ENCODE measurements at regions not wholly inside any gene's neighbourhood (a gene's known extent, or its start where the extent isn't known, plus 50 kb on each side); places are given as distances from the start of the nearest gene placed in this dataset.

DNA sequence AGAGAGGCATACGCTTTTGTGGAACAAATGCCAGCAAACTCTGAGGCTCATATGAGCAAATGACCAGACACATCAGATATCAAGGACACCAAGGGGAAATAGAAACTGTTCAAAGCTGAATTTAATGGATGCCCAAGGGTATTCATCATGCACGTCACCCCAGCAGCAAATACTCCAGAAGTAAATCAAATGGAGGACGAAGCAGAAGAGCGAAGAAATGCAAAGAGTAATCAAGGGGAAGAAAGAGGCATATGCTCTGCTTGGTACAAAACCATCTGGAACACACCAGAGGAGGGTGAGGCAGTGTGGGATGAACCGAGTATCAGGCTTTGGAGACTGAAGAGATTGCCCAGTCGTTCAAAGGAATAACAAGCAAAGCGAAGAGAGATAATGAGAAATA is 232.6 kb upstream of the EGLN3 start:
- no peaks in the 10 kb centered on the region for H3K9me3 Mint-ChIP-seq
- no peak for DNase-seq

DNA sequence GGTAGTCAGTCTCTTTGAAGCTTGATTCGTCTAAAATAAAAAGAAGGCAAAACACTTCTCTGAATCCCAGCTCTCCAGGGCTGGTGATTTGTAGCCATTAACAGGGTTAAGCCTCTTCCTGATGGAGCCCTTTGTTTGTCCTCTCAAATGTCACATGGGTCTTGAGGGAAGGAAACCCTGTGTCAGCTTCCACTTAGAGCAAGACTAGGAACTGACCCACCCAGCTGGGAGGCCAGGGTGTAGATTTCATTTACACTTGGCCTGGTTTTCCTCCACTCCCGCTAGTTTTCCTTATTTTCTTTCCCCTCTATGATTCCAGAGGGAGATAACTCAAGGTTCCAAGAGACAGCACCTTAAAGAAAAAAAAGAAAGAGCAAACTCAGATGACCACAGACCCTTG is 230.5 kb upstream of the EGLN3 start:
- no peak overlapping the region for H3K27ac Mint-ChIP-seq
- peaks cover 2% of the 10 kb centered on the region for H3K4me1 Mint-ChIP-seq (ENCODE audit: low read depth)
- H3K9me3 Mint-ChIP-seq: no peaks in the 10 kb centered on the region
- no peak overlapping the region for H3K4me3 Mint-ChIP-seq
- no peak for DNase-seq
- H3K36me3 Mint-ChIP-seq (ENCODE audit: low read depth): no peaks in the 10 kb centered on the region
- H3K27me3 Mint-ChIP-seq: no peaks in the 10 kb centered on the region

More for the DNA sequence above, 232.6 kb upstream of the EGLN3 start:
- peaks cover 2% of the 10 kb centered on the region for H3K4me1 Mint-ChIP-seq (ENCODE audit: low read depth)
- no peak overlapping the region for H3K27ac Mint-ChIP-seq
- no peaks in the 10 kb centered on the region for H3K36me3 Mint-ChIP-seq (ENCODE audit: low read depth)
- no peaks in the 10 kb centered on the region for H3K27me3 Mint-ChIP-seq
- H3K4me3 Mint-ChIP-seq: no peak overlapping the region

DNA sequence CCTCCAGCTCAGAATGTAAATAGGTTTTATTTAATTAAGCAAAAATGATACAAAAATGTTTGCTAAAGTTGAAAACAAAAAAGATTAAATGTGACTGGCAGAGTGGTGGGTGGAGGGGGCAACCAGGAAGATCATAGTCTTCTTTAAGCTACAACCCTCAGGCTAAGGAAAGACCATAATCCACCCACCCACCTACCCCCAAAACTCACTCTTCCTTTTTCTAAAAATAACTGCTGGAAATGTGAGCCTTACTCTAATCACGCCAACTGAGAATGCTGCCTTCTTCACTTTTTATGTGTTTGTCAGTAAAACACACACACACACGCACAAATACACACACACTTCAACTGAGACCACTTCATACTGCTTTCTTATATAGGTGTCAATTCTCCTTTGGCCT is 230.0 kb upstream of the EGLN3 start:
- no peaks in the 10 kb centered on the region for H3K36me3 Mint-ChIP-seq (ENCODE audit: low read depth)
- no peaks in the 10 kb centered on the region for H3K27me3 Mint-ChIP-seq
- H3K4me1 Mint-ChIP-seq (ENCODE audit: low read depth): peaks cover 2% of the 10 kb centered on the region
- no peaks in the 10 kb centered on the region for H3K9me3 Mint-ChIP-seq
- no peak for DNase-seq
- H3K27ac Mint-ChIP-seq: no peak overlapping the region
- no peak overlapping the region for H3K4me3 Mint-ChIP-seq

- DNase-seq: no peak
- H3K36me3 Mint-ChIP-seq (ENCODE audit: low read depth): no peaks in the 10 kb centered on the region
- H3K4me3 Mint-ChIP-seq: no peak overlapping the region
- peaks cover 2% of the 10 kb centered on the region for H3K4me1 Mint-ChIP-seq (ENCODE audit: low read depth)
- H3K27me3 Mint-ChIP-seq: no peaks in the 10 kb centered on the region
- no peak overlapping the region for H3K27ac Mint-ChIP-seq
- H3K9me3 Mint-ChIP-seq: no peaks in the 10 kb centered on the region
Observed at GRCh38 chr14:34180434-34180833, 229.6 kb upstream of the EGLN3 start.

DNA sequence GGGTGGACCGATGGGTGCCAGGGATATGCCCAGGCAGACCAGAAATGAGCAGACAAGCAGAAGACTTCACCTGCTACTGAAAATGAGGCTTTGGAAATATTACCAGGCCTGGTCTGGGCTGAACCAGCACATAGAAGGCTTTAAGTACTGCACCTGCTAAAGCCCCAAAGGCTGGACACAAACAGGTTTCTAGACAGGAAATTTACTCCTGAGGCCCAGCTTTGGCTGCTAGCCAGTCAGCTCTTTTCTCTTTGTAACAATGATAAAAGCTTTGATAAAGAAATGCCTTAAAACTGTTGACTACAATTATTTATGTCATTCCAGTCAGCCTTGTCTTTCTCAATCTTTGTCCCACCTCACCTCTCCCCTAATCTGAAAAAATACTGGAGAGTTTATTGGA is 228.9 kb upstream of the EGLN3 start:
- Mint-ChIP-seq H3K36me3 (ENCODE audit: low read depth) (no peaks in the 10 kb centered on the region), H3K27ac (no peak overlapping the region), H3K9me3 (no peaks in the 10 kb centered on the region), H3K4me3 (no peak overlapping the region), H3K4me1 (ENCODE audit: low read depth) (peaks cover 2% of the 10 kb centered on the region), H3K27me3 (no peaks in the 10 kb centered on the region)
- DNase-seq: no peak

DNA sequence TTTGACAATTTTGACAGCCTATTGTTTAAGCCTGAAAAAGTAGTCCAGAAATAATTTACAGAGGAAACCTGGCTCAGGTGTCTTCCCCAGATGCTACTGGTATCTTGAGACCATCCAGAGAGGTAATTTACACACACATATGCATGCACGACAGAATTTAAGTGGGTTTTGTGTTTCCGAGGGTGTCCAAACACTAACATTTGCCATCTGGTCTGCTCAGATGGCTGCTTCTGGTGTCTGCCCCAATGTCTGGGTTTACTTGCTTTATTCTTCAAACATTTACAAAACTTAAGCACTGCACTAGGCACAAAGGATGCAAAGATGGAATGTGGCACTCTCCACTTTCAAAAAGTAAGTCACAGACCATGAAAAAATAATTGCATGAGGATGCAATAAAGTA is 226.6 kb upstream of the EGLN3 start:
- Mint-ChIP-seq H3K9me3 (no peaks in the 10 kb centered on the region), H3K27ac (no peak overlapping the region), H3K4me1 (ENCODE audit: low read depth) (peaks cover 2% of the 10 kb centered on the region), H3K4me3 (no peak overlapping the region), H3K27me3 (no peaks in the 10 kb centered on the region), H3K36me3 (ENCODE audit: low read depth) (no peaks in the 10 kb centered on the region)
- no peak for DNase-seq

DNA sequence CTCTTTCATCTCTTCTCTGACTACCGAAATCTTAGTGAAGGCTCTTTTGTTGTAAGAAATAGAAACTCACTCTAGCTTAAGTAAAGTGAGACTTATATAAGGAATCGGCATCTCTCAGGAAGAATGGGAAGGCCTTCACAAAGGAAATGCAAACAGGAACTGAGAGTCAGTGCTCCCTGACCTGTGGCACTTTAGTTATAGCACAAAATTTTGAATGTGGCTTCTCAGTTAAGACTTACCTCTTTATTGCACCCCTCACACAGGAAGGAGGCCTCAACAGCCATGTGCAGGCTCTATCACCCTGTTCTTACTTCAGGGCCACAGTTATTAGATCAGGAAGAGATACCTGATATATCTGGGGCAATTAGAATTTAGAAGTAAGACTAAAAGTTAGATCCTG is 224.7 kb upstream of the EGLN3 start:
- no peaks in the 10 kb centered on the region for H3K36me3 Mint-ChIP-seq (ENCODE audit: low read depth)
- DNase-seq: no peak
- H3K4me3 Mint-ChIP-seq: no peak overlapping the region
- H3K27me3 Mint-ChIP-seq: no peaks in the 10 kb centered on the region
- H3K4me1 Mint-ChIP-seq (ENCODE audit: low read depth): no peaks in the 10 kb centered on the region
- H3K27ac Mint-ChIP-seq: no peak overlapping the region
- no peaks in the 10 kb centered on the region for H3K9me3 Mint-ChIP-seq

GRCh38 chr14:34174973-34175372 is 224.1 kb upstream of the EGLN3 start:
- Mint-ChIP-seq H3K36me3 (ENCODE audit: low read depth) (no peaks in the 10 kb centered on the region), H3K27ac (no peak overlapping the region), H3K4me3 (no peak overlapping the region), H3K27me3 (no peaks in the 10 kb centered on the region), H3K4me1 (ENCODE audit: low read depth) (no peaks in the 10 kb centered on the region), H3K9me3 (no peaks in the 10 kb centered on the region)
- no peak for DNase-seq

GRCh38 chr14:34173916-34174315 is 223.0 kb upstream of the EGLN3 start:
- Mint-ChIP-seq H3K27me3 (no peaks in the 10 kb centered on the region), H3K4me3 (no peak overlapping the region)

GRCh38 chr14:34172550-34173368 is 221.9 kb upstream of the EGLN3 start:
- H3K27me3 Mint-ChIP-seq: no peaks in the 10 kb centered on the region
- no peak for DNase-seq
- no peaks in the 10 kb centered on the region for H3K9me3 Mint-ChIP-seq
- H3K4me3 Mint-ChIP-seq: no peak overlapping the region
- no peaks in the 10 kb centered on the region for H3K36me3 Mint-ChIP-seq (ENCODE audit: low read depth)
- no peaks in the 10 kb centered on the region for H3K4me1 Mint-ChIP-seq (ENCODE audit: low read depth)
- H3K27ac Mint-ChIP-seq: no peak overlapping the region

More at GRCh38 chr14:34173916-34174315, 223.0 kb upstream of the EGLN3 start:
- H3K9me3 Mint-ChIP-seq: no peaks in the 10 kb centered on the region
- no peaks in the 10 kb centered on the region for H3K36me3 Mint-ChIP-seq (ENCODE audit: low read depth)
- DNase-seq: no peak
- H3K4me1 Mint-ChIP-seq (ENCODE audit: low read depth): no peaks in the 10 kb centered on the region
- no peak overlapping the region for H3K27ac Mint-ChIP-seq

- no peaks in the 10 kb centered on the region for H3K36me3 Mint-ChIP-seq (ENCODE audit: low read depth)
- H3K4me1 Mint-ChIP-seq (ENCODE audit: low read depth): no peaks in the 10 kb centered on the region
- no peak for DNase-seq
- H3K27ac Mint-ChIP-seq: no peak overlapping the region
- no peaks in the 10 kb centered on the region for H3K9me3 Mint-ChIP-seq
- H3K27me3 Mint-ChIP-seq: no peaks in the 10 kb centered on the region
- no peak overlapping the region for H3K4me3 Mint-ChIP-seq
Observed at GRCh38 chr14:34172173-34172451, 221.2 kb upstream of the EGLN3 start.

- Mint-ChIP-seq H3K27me3 (no peaks in the 10 kb centered on the region), H3K4me1 (ENCODE audit: low read depth) (no peaks in the 10 kb centered on the region), H3K27ac (no peak overlapping the region), H3K9me3 (no peaks in the 10 kb centered on the region), H3K4me3 (no peak overlapping the region), H3K36me3 (ENCODE audit: low read depth) (no peaks in the 10 kb centered on the region)
- DNase-seq: no peak
Observed at GRCh38 chr14:34171431-34172172, 220.7 kb upstream of the EGLN3 start.

DNA sequence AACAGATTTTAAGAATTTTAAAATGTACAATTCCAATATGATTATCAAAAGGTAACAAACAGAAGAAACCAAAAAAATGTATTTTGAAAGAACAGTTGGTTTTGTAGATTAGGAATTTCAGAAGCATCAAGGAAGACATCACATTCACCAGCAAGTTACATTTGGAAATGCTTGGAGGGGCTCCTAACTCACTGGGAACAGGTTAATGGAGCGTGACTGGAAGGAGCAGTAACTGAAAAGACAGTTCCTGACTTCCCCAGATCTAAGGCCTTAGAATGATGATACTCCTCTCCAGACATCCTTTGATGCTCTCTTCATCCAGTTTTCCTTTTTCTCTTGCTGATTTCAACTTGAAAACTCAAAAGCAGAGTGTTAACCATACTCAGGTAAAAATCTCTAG is 220.0 kb upstream of the EGLN3 start:
- Mint-ChIP-seq H3K9me3 (no peaks in the 10 kb centered on the region), H3K36me3 (ENCODE audit: low read depth) (no peaks in the 10 kb centered on the region), H3K4me1 (ENCODE audit: low read depth) (no peaks in the 10 kb centered on the region), H3K27me3 (peaks cover 3% of the 10 kb centered on the region), H3K27ac (no peak overlapping the region), H3K4me3 (no peak overlapping the region)
- DNase-seq: no peak

- Mint-ChIP-seq H3K9me3 (no peaks in the 10 kb centered on the region), H3K4me1 (ENCODE audit: low read depth) (peaks cover 3% of the 10 kb centered on the region), H3K27ac (no peak overlapping the region), H3K36me3 (ENCODE audit: low read depth) (no peaks in the 10 kb centered on the region), H3K4me3 (no peak overlapping the region), H3K27me3 (peaks cover 3% of the 10 kb centered on the region)
- DNase-seq: no peak
Observed at GRCh38 chr14:34169561-34169960, 218.7 kb upstream of the EGLN3 start.

DNA sequence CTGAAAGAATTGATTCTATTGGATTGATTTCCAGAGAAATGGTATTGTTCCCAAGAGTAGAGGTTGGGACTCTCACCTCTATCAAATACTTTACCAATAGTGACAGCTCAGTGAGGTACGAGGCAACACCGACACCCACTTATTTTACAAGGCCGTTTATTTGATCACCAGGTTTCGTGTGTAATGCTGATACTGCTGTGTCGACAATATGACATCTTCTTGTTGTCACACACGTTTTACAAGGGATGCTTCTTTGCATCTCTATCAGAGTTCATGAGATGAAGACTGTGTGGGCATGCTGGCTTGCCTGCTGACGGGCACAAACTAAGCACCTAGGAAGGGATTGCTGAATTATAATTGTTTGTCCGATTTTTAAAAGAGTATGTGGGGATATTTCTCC is 217.8 kb upstream of the EGLN3 start:
- peaks cover 3% of the 10 kb centered on the region for H3K4me1 Mint-ChIP-seq (ENCODE audit: low read depth)
- no peaks in the 10 kb centered on the region for H3K9me3 Mint-ChIP-seq
- peaks cover 7% of the 10 kb centered on the region for H3K27me3 Mint-ChIP-seq
- H3K36me3 Mint-ChIP-seq (ENCODE audit: low read depth): no peaks in the 10 kb centered on the region
- H3K4me3 Mint-ChIP-seq: no peak overlapping the region
- no peak overlapping the region for H3K27ac Mint-ChIP-seq
- DNase-seq: no peak

Data from activated T-cell treated with anti-CD3 and anti-CD28 coated beads, Interleukin-2, amount 50 U/mL, for 24 hours (primary cell).